ENCODE measurements at regions not wholly inside any gene's neighbourhood (a gene's known extent, or its start where the extent isn't known, plus 50 kb on each side); places are given as distances from the start of the nearest gene placed in this dataset.
"Not testable (repeated sequence)": the region's sequence is repeated elsewhere in the genome, so short reads cannot be mapped to it uniquely, and the experiment has no call there.

DNA sequence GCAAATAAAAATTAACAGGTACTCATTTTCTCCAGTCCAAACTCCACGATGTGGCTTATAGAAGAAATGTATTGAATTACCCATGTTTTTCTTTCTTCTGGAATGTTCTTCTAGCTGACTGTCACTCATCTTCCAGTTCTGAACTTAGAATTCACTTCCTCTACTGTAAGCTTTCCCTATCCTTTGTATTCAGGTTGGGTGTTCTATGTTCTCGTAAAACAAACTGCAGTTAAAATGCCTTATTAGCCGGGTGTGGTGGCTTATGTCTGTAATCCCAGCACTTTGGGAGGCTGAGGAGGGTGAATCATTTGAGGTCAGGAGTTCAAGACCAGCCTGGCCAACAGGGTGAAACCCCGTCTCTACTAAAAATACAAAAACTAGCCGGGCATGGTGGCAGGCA, 470.6 kb downstream of the NAV3 start:
- not testable (repeated sequence) for TF ChIP-seq EZH2 (IDR thresholded peaks at IDR 0.05; ENCODE audit: borderline replicate concordance, low read length)
- TF ChIP-seq, protein P1, sequence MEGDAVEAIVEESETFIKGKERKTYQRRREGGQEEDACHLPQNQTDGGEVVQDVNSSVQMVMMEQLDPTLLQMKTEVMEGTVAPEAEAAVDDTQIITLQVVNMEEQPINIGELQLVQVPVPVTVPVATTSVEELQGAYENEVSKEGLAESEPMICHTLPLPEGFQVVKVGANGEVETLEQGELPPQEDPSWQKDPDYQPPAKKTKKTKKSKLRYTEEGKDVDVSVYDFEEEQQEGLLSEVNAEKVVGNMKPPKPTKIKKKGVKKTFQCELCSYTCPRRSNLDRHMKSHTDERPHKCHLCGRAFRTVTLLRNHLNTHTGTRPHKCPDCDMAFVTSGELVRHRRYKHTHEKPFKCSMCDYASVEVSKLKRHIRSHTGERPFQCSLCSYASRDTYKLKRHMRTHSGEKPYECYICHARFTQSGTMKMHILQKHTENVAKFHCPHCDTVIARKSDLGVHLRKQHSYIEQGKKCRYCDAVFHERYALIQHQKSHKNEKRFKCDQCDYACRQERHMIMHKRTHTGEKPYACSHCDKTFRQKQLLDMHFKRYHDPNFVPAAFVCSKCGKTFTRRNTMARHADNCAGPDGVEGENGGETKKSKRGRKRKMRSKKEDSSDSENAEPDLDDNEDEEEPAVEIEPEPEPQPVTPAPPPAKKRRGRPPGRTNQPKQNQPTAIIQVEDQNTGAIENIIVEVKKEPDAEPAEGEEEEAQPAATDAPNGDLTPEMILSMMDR (conservative IDR thresholded peaks at IDR 0.05 in 1 of 2, IDR thresholded peaks at IDR 0.05 in 1 of 2; ENCODE audit: extremely low read depth in 1 of 2, insufficient read depth in 1 of 2, low read depth in 1 of 2, low read length in 2 of 2), result not testable (repeated sequence)

Data from mammary epithelial cell (primary cell).